GM18861 (cell line): ENCODE measurements at regions not wholly inside any gene's neighbourhood (a gene's known extent, or its start where the extent isn't known, plus 50 kb on each side); places are given as distances from the start of the nearest gene placed in this dataset.
"Not testable (repeated sequence)": the region's sequence is repeated elsewhere in the genome, so short reads cannot be mapped to it uniquely, and the experiment has no call there.

Source experiments
- ATAC-seq: cut with Tn5 transposase; IDR thresholded peaks from one replicate; pipeline ENCODE4 v1.9.1; 2021; ENCODE audit not compliant: unreplicated experiment

GRCh38 chr18:70705831-70706416, 417.1 kb downstream of the SOCS6 start:
- no peak for ATAC-seq

- no peak for ATAC-seq
Measured at GRCh38 chr18:70700496-70700895, 411.7 kb downstream of the SOCS6 start.

GRCh38 chr18:70698574-70698973, 409.7 kb downstream of the SOCS6 start:
- no peak for ATAC-seq

GRCh38 chr18:70693246-70693645, 404.4 kb downstream of the SOCS6 start:
- no peak for ATAC-seq

- ATAC-seq = not testable (repeated sequence)
Measured at GRCh38 chr18:70689765-70690164, 400.9 kb downstream of the SOCS6 start.

GRCh38 chr18:70688286-70688685, 399.4 kb downstream of the SOCS6 start:
- no peak for ATAC-seq

GRCh38 chr18:70684821-70685220, 396.0 kb downstream of the SOCS6 start:
- no peak for ATAC-seq

GRCh38 chr18:70683263-70683662, 394.4 kb downstream of the SOCS6 start:
- ATAC-seq = no peak

GRCh38 chr18:70674896-70675295, 386.1 kb downstream of the SOCS6 start:
- no peak for ATAC-seq

GRCh38 chr18:70673831-70674230, 385.0 kb downstream of the SOCS6 start:
- no peak for ATAC-seq

GRCh38 chr18:70672581-70672980, 383.7 kb downstream of the SOCS6 start:
- no peak for ATAC-seq

- no peak for ATAC-seq
Measured at GRCh38 chr18:70671889-70672565, 383.2 kb downstream of the SOCS6 start.

GRCh38 chr18:70666936-70667335, 378.1 kb downstream of the SOCS6 start:
- ATAC-seq = no peak

- ATAC-seq = no peak
Measured at GRCh38 chr18:70663141-70663540, 374.3 kb downstream of the SOCS6 start.

- no peak for ATAC-seq
Measured at GRCh38 chr18:70662588-70662987, 373.7 kb downstream of the SOCS6 start.

- ATAC-seq = no peak
Measured at GRCh38 chr18:70659036-70659925, 370.4 kb downstream of the SOCS6 start.

GRCh38 chr18:70653671-70654070, 364.8 kb downstream of the SOCS6 start:
- ATAC-seq = no peak

- no peak for ATAC-seq
Measured at GRCh38 chr18:70650878-70651277, 362.0 kb downstream of the SOCS6 start.

- no peak for ATAC-seq
Measured at GRCh38 chr18:70649683-70650082, 360.8 kb downstream of the SOCS6 start.

- no peak for ATAC-seq
Measured at GRCh38 chr18:70645971-70646370, 357.1 kb downstream of the SOCS6 start.

- no peak for ATAC-seq
Measured at GRCh38 chr18:70643812-70644211, 355.0 kb downstream of the SOCS6 start.
